ENCODE measurements at regions not wholly inside any gene's neighbourhood (a gene's known extent, or its start where the extent isn't known, plus 50 kb on each side); places are given as distances from the start of the nearest gene placed in this dataset.

- ATAC-seq = no peak
- DNase-seq (ENCODE audit: low spot score) = no peak
- Mint-ChIP-seq H3K9me3 (no peaks in the 10 kb centered on the region), H3K36me3 (no peaks in the 10 kb centered on the region), H3K4me1 (ENCODE audit: low read depth in 2 of 2) (peaks cover 0 to 3% of the 10 kb centered on the region in 2 donors), H3K4me3 (no peak overlapping the region), H3K27me3 (peaks cover 0 to 2% of the 10 kb centered on the region in 2 donors), H3K27ac (no peak overlapping the region)
Observed at GRCh38 chrX:149992918-149993317, 54.6 kb upstream of the EOLA2 start.

DNA sequence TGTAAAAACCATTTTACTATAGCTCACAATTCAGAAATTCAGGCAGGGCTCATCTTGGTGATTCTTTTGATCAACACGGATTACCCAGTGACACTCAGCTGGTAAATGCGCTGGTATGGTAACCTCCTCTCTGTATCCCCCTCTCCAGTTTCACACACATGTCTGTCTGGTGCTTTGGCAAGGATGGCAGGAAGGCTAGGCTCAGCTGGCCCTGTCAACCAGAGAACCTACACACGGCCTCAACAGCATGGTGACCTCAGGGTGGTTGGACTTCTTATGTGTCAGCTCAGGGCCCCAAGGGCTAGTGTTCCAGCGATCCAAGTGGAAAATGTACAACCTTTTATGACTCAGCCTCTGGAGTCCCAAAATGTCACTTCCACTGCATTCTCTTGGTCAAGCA, 55.7 kb upstream of the EOLA2 start:
- Mint-ChIP-seq H3K27ac (no peak overlapping the region), H3K4me3 (no peak overlapping the region), H3K36me3 (no peaks in the 10 kb centered on the region), H3K9me3 (no peaks in the 10 kb centered on the region), H3K27me3 (peaks cover 0 to 2% of the 10 kb centered on the region in 2 donors), H3K4me1 (ENCODE audit: low read depth in 2 of 2) (peaks cover 0 to 3% of the 10 kb centered on the region in 2 donors)
- ATAC-seq (no peak), DNase-seq (ENCODE audit: low spot score) (no peak)

GRCh38 chrX:149996515-149996914, 58.2 kb upstream of the EOLA2 start:
- DNase-seq (ENCODE audit: low spot score) (no peak), ATAC-seq (no peak)
- H3K27ac Mint-ChIP-seq = no peak overlapping the region
- H3K36me3 Mint-ChIP-seq = no peaks in the 10 kb centered on the region
- no peaks in the 10 kb centered on the region for H3K9me3 Mint-ChIP-seq
- peaks cover 0 to 3% of the 10 kb centered on the region in 2 donors for H3K4me1 Mint-ChIP-seq (ENCODE audit: low read depth in 2 of 2)
- no peak overlapping the region for H3K4me3 Mint-ChIP-seq
- H3K27me3 Mint-ChIP-seq = peaks cover 0 to 2% of the 10 kb centered on the region in 2 donors

- no peaks in the 10 kb centered on the region for H3K4me1 Mint-ChIP-seq (ENCODE audit: low read depth in 2 of 2)
- no peak overlapping the region for H3K4me3 Mint-ChIP-seq
- H3K9me3 Mint-ChIP-seq = no peaks in the 10 kb centered on the region
- H3K27me3 Mint-ChIP-seq = peaks cover 0 to 4% of the 10 kb centered on the region in 2 donors
- ATAC-seq (no peak), DNase-seq (ENCODE audit: low spot score) (no peak)
- H3K36me3 Mint-ChIP-seq = no peaks in the 10 kb centered on the region
- H3K27ac Mint-ChIP-seq = no peak overlapping the region
Observed at GRCh38 chrX:150005027-150005426, 66.7 kb upstream of the EOLA2 start.

DNA sequence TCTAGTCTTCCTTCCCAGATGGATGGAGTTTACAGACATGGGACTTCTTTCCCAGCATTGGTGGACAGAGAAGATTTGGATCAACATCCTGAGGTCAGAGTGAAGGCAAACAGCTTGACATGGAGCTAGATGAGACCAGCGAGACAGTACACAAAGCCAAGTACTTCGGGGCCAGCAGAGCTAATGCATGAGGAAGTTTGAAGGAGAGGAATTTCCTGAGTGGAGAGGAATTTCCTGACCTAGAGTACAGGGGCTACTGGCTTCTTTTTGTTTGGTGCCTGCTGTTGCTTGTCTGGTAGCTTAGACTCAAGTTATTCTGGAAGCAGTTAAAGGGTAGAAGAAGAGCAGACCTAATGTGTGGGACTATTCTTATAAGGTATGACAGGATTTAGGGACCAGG, 69.1 kb upstream of the EOLA2 start:
- peaks cover 0 to 4% of the 10 kb centered on the region in 2 donors for H3K27me3 Mint-ChIP-seq
- H3K9me3 Mint-ChIP-seq = no peaks in the 10 kb centered on the region
- no peak for ATAC-seq

GRCh38 chrX:150012647-150013381, 74.5 kb upstream of the EOLA2 start:
- H3K27me3 Mint-ChIP-seq = peaks cover 0 to 7% of the 10 kb centered on the region in 2 donors
- no peaks in the 10 kb centered on the region for H3K9me3 Mint-ChIP-seq
- no peak for DNase-seq (ENCODE audit: low spot score)
- H3K36me3 Mint-ChIP-seq = no peaks in the 10 kb centered on the region
- ATAC-seq = no peak
- no peak overlapping the region for H3K4me3 Mint-ChIP-seq
- no peak overlapping the region for H3K27ac Mint-ChIP-seq
- no peaks in the 10 kb centered on the region for H3K4me1 Mint-ChIP-seq (ENCODE audit: low read depth in 2 of 2)

More for the DNA sequence above, 69.1 kb upstream of the EOLA2 start:
- H3K36me3 Mint-ChIP-seq = no peaks in the 10 kb centered on the region
- H3K4me3 Mint-ChIP-seq = no peak overlapping the region
- no peak for DNase-seq (ENCODE audit: low spot score)
- no peak overlapping the region for H3K27ac Mint-ChIP-seq
- no peaks in the 10 kb centered on the region for H3K4me1 Mint-ChIP-seq (ENCODE audit: low read depth in 2 of 2)

DNA sequence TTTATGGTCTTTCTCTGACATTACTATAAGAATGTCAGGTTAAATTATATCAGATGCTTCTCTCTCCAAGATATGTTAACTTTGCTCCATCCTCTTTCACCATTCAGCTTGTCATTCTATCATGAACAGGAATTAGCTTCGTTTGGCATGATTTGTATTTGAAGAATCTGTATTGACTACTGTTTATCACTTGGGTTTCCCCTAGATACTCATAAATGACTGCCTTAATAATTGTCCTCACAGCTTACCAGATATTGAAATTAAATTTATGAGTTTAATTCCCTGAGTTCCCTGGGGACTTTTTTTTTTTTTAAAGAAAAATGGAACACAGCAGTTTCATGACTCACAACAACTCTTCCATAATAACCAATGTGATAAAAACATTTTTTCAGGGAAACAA, 76.2 kb upstream of the EOLA2 start:
- Mint-ChIP-seq H3K4me1 (ENCODE audit: low read depth in 2 of 2) (peaks cover 0 to 3% of the 10 kb centered on the region in 2 donors), H3K27me3 (peaks cover 0 to 4% of the 10 kb centered on the region in 2 donors), H3K27ac (no peak overlapping the region), H3K9me3 (no peaks in the 10 kb centered on the region), H3K36me3 (no peaks in the 10 kb centered on the region), H3K4me3 (no peak overlapping the region)
- DNase-seq (ENCODE audit: low spot score) (no peak), ATAC-seq (no peak)

DNA sequence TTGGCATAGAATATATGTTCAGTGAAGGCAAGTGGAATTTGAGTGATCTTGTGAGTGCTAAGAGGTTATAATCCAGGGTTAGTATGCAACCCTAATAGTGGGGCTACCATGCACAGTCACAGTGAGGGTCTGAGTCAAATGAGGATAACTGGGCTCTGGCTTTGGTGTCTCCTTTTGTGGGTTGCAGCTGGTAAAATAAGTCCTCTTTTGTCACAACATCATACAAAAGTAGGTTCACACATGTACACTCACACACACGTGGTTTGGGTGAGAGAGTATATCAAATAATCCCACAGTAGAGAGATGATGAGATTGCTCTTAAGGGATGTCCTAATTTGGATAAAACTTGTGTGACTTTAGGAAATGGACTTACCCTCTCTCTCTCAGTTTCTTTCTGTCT, 79.6 kb upstream of the EOLA2 start:
- no peak overlapping the region for H3K27ac Mint-ChIP-seq
- H3K27me3 Mint-ChIP-seq = peaks cover 0 to 4% of the 10 kb centered on the region in 2 donors
- peaks cover 0 to 3% of the 10 kb centered on the region in 2 donors for H3K4me1 Mint-ChIP-seq (ENCODE audit: low read depth in 2 of 2)
- ATAC-seq (peak in 1 of 2 donors; percentile 62), DNase-seq (ENCODE audit: low spot score) (no peak)
- no peaks in the 10 kb centered on the region for H3K9me3 Mint-ChIP-seq
- H3K36me3 Mint-ChIP-seq = no peaks in the 10 kb centered on the region
- no peak overlapping the region for H3K4me3 Mint-ChIP-seq

GRCh38 chrX:150018931-150019361, 80.7 kb upstream of the EOLA2 start:
- H3K4me1 Mint-ChIP-seq (ENCODE audit: low read depth in 2 of 2) = peaks cover 0 to 3% of the 10 kb centered on the region in 2 donors
- DNase-seq (ENCODE audit: low spot score) = no peak
- H3K4me3 Mint-ChIP-seq = no peak overlapping the region
- no peak overlapping the region for H3K27ac Mint-ChIP-seq
- H3K27me3 Mint-ChIP-seq = no peaks in the 10 kb centered on the region
- no peak for ATAC-seq
- no peaks in the 10 kb centered on the region for H3K9me3 Mint-ChIP-seq
- no peaks in the 10 kb centered on the region for H3K36me3 Mint-ChIP-seq

- ATAC-seq (no peak), DNase-seq (ENCODE audit: low spot score) (no peak)
- Mint-ChIP-seq H3K36me3 (peaks cover 6% of the 10 kb centered on the region), H3K4me1 (ENCODE audit: low read depth in 2 of 2) (peaks cover 9% of the 10 kb centered on the region in 2 donors), H3K9me3 (no peaks in the 10 kb centered on the region), H3K27me3 (peaks cover 0 to 8% of the 10 kb centered on the region in 2 donors), H3K4me3 (peak overlapping the region; percentile 13), H3K27ac (no peak overlapping the region)
Observed at GRCh38 chrX:150028692-150029091, 90.4 kb upstream of the EOLA2 start.

- no peak for DNase-seq (ENCODE audit: low spot score)
Observed at GRCh38 chrX:150032742-150033141, 94.5 kb upstream of the EOLA2 start.

DNA sequence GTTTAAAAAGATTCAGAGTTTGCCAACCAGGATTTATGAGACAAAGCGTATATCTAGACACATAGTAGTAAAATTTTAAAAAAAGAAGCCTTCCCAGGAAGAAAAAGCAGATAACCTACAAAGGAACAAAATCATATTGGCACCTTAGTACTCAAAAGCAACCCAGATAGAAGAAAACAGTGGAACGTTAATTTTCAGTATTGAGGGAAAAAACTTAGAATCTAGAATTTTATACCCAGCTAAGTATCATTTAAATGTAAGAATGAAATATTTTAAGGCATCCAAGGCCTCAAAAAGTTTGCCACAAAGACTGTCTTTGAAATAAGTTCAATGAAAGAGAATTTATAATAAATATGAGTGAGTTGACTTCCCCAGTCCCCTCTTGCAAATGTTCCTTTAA, 96.5 kb upstream of the EOLA2 start:
- H3K9me3 Mint-ChIP-seq = peaks cover 4% of the 10 kb centered on the region
- peaks cover 15 to 23% of the 10 kb centered on the region in 2 donors for H3K27me3 Mint-ChIP-seq
- H3K36me3 Mint-ChIP-seq = peaks cover 6% of the 10 kb centered on the region
- H3K4me3 Mint-ChIP-seq = no peak overlapping the region
- H3K27ac Mint-ChIP-seq = no peak overlapping the region
- DNase-seq (ENCODE audit: low spot score) (no peak), ATAC-seq (no peak)
- H3K4me1 Mint-ChIP-seq (ENCODE audit: low read depth in 2 of 2) = no peaks in the 10 kb centered on the region

More at GRCh38 chrX:150032742-150033141, 94.5 kb upstream of the EOLA2 start:
- ATAC-seq = no peak
- Mint-ChIP-seq H3K27ac (no peak overlapping the region), H3K4me1 (ENCODE audit: low read depth in 2 of 2) (peaks cover 9% of the 10 kb centered on the region in 2 donors), H3K4me3 (no peak overlapping the region), H3K27me3 (peaks cover 15 to 28% of the 10 kb centered on the region in 2 donors), H3K36me3 (peaks cover 6% of the 10 kb centered on the region), H3K9me3 (peaks cover 4% of the 10 kb centered on the region)

GRCh38 chrX:150035531-150035930, 97.2 kb upstream of the EOLA2 start:
- peaks cover 4% of the 10 kb centered on the region for H3K9me3 Mint-ChIP-seq
- H3K36me3 Mint-ChIP-seq = peaks cover 6% of the 10 kb centered on the region
- H3K4me1 Mint-ChIP-seq (ENCODE audit: low read depth in 2 of 2) = no peaks in the 10 kb centered on the region

GRCh38 chrX:150036181-150036580, 97.9 kb upstream of the EOLA2 start:
- H3K27ac Mint-ChIP-seq = no peak overlapping the region
- peaks cover 15 to 23% of the 10 kb centered on the region in 2 donors for H3K27me3 Mint-ChIP-seq
- peaks cover 6% of the 10 kb centered on the region for H3K36me3 Mint-ChIP-seq
- H3K4me3 Mint-ChIP-seq = no peak overlapping the region
- DNase-seq (ENCODE audit: low spot score) = no peak
- ATAC-seq = no peak
- H3K9me3 Mint-ChIP-seq = peaks cover 4% of the 10 kb centered on the region
- no peaks in the 10 kb centered on the region for H3K4me1 Mint-ChIP-seq (ENCODE audit: low read depth in 2 of 2)

More at GRCh38 chrX:150035531-150035930, 97.2 kb upstream of the EOLA2 start:
- Mint-ChIP-seq H3K27me3 (peaks cover 15 to 23% of the 10 kb centered on the region in 2 donors), H3K4me3 (no peak overlapping the region), H3K27ac (no peak overlapping the region)
- ATAC-seq (no peak), DNase-seq (ENCODE audit: low spot score) (no peak)

Data from natural killer cell treated with Interleukin-12 subunit alpha and Interleukin-12 subunit beta and Interleukin-15 and Interleukin-18, amount 100 ng/mL, for 72 hours (primary cell).